ENCODE measurements at regions not wholly inside any gene's neighbourhood (a gene's known extent, or its start where the extent isn't known, plus 50 kb on each side); places are given as distances from the start of the nearest gene placed in this dataset.

GRCh38 chr14:41280745-41281144, 325.9 kb upstream of the LRFN5 start:
- 29 to 42% (median 30%) methylated on average over 1 of the region's 1 CpG for WGBS, 3 donors

GRCh38 chr14:41277450-41277849, 329.2 kb upstream of the LRFN5 start:
- no peak overlapping the region for H3K27ac ChIP-seq
- no peaks in the 10 kb centered on the region for H3K9me3 ChIP-seq
- no peaks in the 10 kb centered on the region for H3K4me1 ChIP-seq
- no peak overlapping the region for H3K4me3 ChIP-seq
- intact Hi-C loops (cut with DNase I), result no loop called here
- ATAC-seq (no peak), DNase-seq (no peak)
- no peak for TF ChIP-seq CTCF (IDR thresholded peaks at IDR 0.05)
- 62 to 69% (median 69%) methylated on average over 2 of the region's 2 CpGs for WGBS, 3 donors
- H3K27me3 ChIP-seq (ENCODE audit: insufficient read depth in 3 of 3, low read length in 2 of 3), result no peaks in the 10 kb centered on the region
- H3K36me3 ChIP-seq (ENCODE audit: insufficient read depth in 1 of 2, low read depth in 1 of 2), result no peaks in the 10 kb centered on the region

More at GRCh38 chr14:41280745-41281144, 325.9 kb upstream of the LRFN5 start:
- Histone ChIP-seq H3K4me3 (no peak overlapping the region), H3K27ac (no peak overlapping the region), H3K36me3 (ENCODE audit: insufficient read depth in 1 of 2, low read depth in 1 of 2) (no peaks in the 10 kb centered on the region), H3K9me3 (no peaks in the 10 kb centered on the region), H3K27me3 (ENCODE audit: insufficient read depth in 3 of 3, low read length in 2 of 3) (no peaks in the 10 kb centered on the region), H3K4me1 (no peaks in the 10 kb centered on the region)
- intact Hi-C loops (cut with DNase I), result no loop called here
- no peak for TF ChIP-seq CTCF (IDR thresholded peaks at IDR 0.05)
- DNase-seq (no peak), ATAC-seq (no peak)

GRCh38 chr14:41257476-41257875, 349.2 kb upstream of the LRFN5 start:
- Histone ChIP-seq H3K36me3 (ENCODE audit: insufficient read depth in 1 of 2, low read depth in 1 of 2) (no peaks in the 10 kb centered on the region), H3K4me3 (no peak overlapping the region), H3K27ac (no peak overlapping the region), H3K4me1 (no peaks in the 10 kb centered on the region), H3K27me3 (ENCODE audit: insufficient read depth in 3 of 3, low read length in 2 of 3) (no peaks in the 10 kb centered on the region), H3K9me3 (peaks cover 3% of the 10 kb centered on the region)
- TF ChIP-seq CTCF (IDR thresholded peaks at IDR 0.05), result no peak
- DNase-seq (no peak), ATAC-seq (no peak)
- intact Hi-C loops (cut with DNase I), result no loop called here
- WGBS, 3 donors, result 90 to 95% (median 94%) methylated on average over 2 of the region's 2 CpGs

- 49 to 70% (median 58%) methylated on average over 5 of the region's 5 CpGs for WGBS, 3 donors
- no peak for DNase-seq
- intact Hi-C loops (cut with DNase I), result no loop called here
- no peak for TF ChIP-seq CTCF (IDR thresholded peaks at IDR 0.05)
- Histone ChIP-seq H3K36me3 (ENCODE audit: insufficient read depth in 1 of 2, low read depth in 1 of 2) (no peaks in the 10 kb centered on the region), H3K27ac (no peak overlapping the region), H3K27me3 (ENCODE audit: insufficient read depth in 3 of 3, low read length in 2 of 3) (no peaks in the 10 kb centered on the region), H3K4me3 (no peak overlapping the region), H3K4me1 (no peaks in the 10 kb centered on the region), H3K9me3 (no peaks in the 10 kb centered on the region)
- ATAC-seq, result peak in 1 of 4 donors; percentile 46
Observed at GRCh38 chr14:41235466-41235865, 371.2 kb upstream of the LRFN5 start.

GRCh38 chr14:41230683-41231082, 376.0 kb upstream of the LRFN5 start:
- Histone ChIP-seq H3K4me1 (no peaks in the 10 kb centered on the region), H3K27ac (no peak overlapping the region), H3K9me3 (no peaks in the 10 kb centered on the region), H3K36me3 (ENCODE audit: insufficient read depth in 1 of 2, low read depth in 1 of 2) (no peaks in the 10 kb centered on the region), H3K27me3 (ENCODE audit: insufficient read depth in 3 of 3, low read length in 2 of 3) (no peaks in the 10 kb centered on the region), H3K4me3 (no peak overlapping the region)
- DNase-seq (no peak), ATAC-seq (no peak)
- no peak for TF ChIP-seq CTCF (IDR thresholded peaks at IDR 0.05)
- whole genome bisulfite sequencing, 3 donors, result 89 to 93% (median 89%) methylated on average over 2 of the region's 2 CpGs
- intact Hi-C loops (cut with DNase I), result no loop called here
